ENCODE measurements at regions not wholly inside any gene's neighbourhood (a gene's known extent, or its start where the extent isn't known, plus 50 kb on each side); places are given as distances from the start of the nearest gene placed in this dataset.

GRCh38 chr17:71966459-71967313, 154.1 kb upstream of the SOX9 start:
- TF ChIP-seq CTCF (IDR thresholded peaks at IDR 0.05; ENCODE audit: low read depth, low read length): no peak
- Histone ChIP-seq H3K4me3 (ENCODE audit: low read depth, low read length) (no peak overlapping the region), H3K27me3 (ENCODE audit: control insufficient read depth, insufficient read depth, low read length) (peaks cover 2% of the 10 kb centered on the region), H3K9me3 (ENCODE audit: control insufficient read depth, insufficient read depth, low read length) (no peaks in the 10 kb centered on the region), H3K27ac (ENCODE audit: low read depth, low read length) (no peak overlapping the region)
- CTCF ChIA-PET: no interaction called here
- DNase-seq (ENCODE audit: low read depth, low spot score): no peak
- POLR2A ChIA-PET: no interaction called here

GRCh38 chr17:71969500-71969899, 151.3 kb upstream of the SOX9 start:
- TF ChIP-seq CTCF (IDR thresholded peaks at IDR 0.05; ENCODE audit: low read depth, low read length): no peak
- no peak overlapping the region for H3K4me3 ChIP-seq (ENCODE audit: low read depth, low read length)
- DNase-seq (ENCODE audit: low read depth, low spot score): no peak
- peaks cover 2% of the 10 kb centered on the region for H3K27me3 ChIP-seq (ENCODE audit: control insufficient read depth, insufficient read depth, low read length)
- H3K27ac ChIP-seq (ENCODE audit: low read depth, low read length): no peak overlapping the region
- ChIA-PET POLR2A (no interaction called here), CTCF (no interaction called here)
- no peaks in the 10 kb centered on the region for H3K9me3 ChIP-seq (ENCODE audit: control insufficient read depth, insufficient read depth, low read length)

- ChIA-PET POLR2A (no interaction called here), CTCF (no interaction called here)
- Histone ChIP-seq H3K27ac (ENCODE audit: low read depth, low read length) (no peak overlapping the region), H3K27me3 (ENCODE audit: control insufficient read depth, insufficient read depth, low read length) (peaks cover 2% of the 10 kb centered on the region), H3K4me3 (ENCODE audit: low read depth, low read length) (no peak overlapping the region), H3K9me3 (ENCODE audit: control insufficient read depth, insufficient read depth, low read length) (no peaks in the 10 kb centered on the region)
- no peak for DNase-seq (ENCODE audit: low read depth, low spot score)
- TF ChIP-seq CTCF (IDR thresholded peaks at IDR 0.05; ENCODE audit: low read depth, low read length): no peak
Measured at GRCh38 chr17:71970312-71970711, 150.5 kb upstream of the SOX9 start.

GRCh38 chr17:71974051-71974450, 146.8 kb upstream of the SOX9 start:
- no peak for TF ChIP-seq CTCF (IDR thresholded peaks at IDR 0.05; ENCODE audit: low read depth, low read length)
- Histone ChIP-seq H3K9me3 (ENCODE audit: control insufficient read depth, insufficient read depth, low read length) (no peaks in the 10 kb centered on the region), H3K4me3 (ENCODE audit: low read depth, low read length) (no peak overlapping the region), H3K27ac (ENCODE audit: low read depth, low read length) (no peak overlapping the region), H3K27me3 (ENCODE audit: control insufficient read depth, insufficient read depth, low read length) (no peaks in the 10 kb centered on the region)
- ChIA-PET POLR2A (no interaction called here), CTCF (no interaction called here)
- no peak for DNase-seq (ENCODE audit: low read depth, low spot score)

- Histone ChIP-seq H3K27ac (ENCODE audit: low read depth, low read length) (peak overlapping the region; percentile 92), H3K4me3 (ENCODE audit: low read depth, low read length) (peak overlapping the region; percentile 57), H3K9me3 (ENCODE audit: control insufficient read depth, insufficient read depth, low read length) (no peaks in the 10 kb centered on the region), H3K27me3 (ENCODE audit: control insufficient read depth, insufficient read depth, low read length) (no peaks in the 10 kb centered on the region)
- ChIA-PET POLR2A (interaction anchor here (0.6 to 2.2 kb wide), 3 partner anchors 103 to 512 kb away, joined by 3 to 13 read pairs (median 9); partner anchors contain the start of gene SOX9), CTCF (interaction anchor here (0.5 to 0.7 kb wide), 2 partner anchors 143 to 1079 kb away, joined by 4 read pairs; no protein-coding TSS in a partner anchor)
- peak; percentile 6 for DNase-seq (ENCODE audit: low read depth, low spot score)
- no peak for TF ChIP-seq CTCF (IDR thresholded peaks at IDR 0.05; ENCODE audit: low read depth, low read length)
Measured at GRCh38 chr17:71975331-71975801, 145.5 kb upstream of the SOX9 start.

All from AG04450 (cell line).